ENCODE measurements at regions not wholly inside any gene's neighbourhood (a gene's known extent, or its start where the extent isn't known, plus 50 kb on each side); places are given as distances from the start of the nearest gene placed in this dataset.
A peak's percentile ranks its signal among the peaks of the same experiment; 100 is the strongest.

- TF ChIP-seq POLR2AphosphoS2 (IDR thresholded peaks at IDR 0.05; ENCODE audit: low read length) (no peak), CHAMP1 (IDR thresholded peaks at IDR 0.05) (peak; percentile 62; the same call in 1 of the 2 replicates), NR2F6 (CRISPR knock-in tag; IDR thresholded peaks at IDR 0.05) (no peak), BHLHE40 (IDR thresholded peaks at IDR 0.05; ENCODE audit: low read length) (peak; percentile 22; the same call in 1 of the 2 replicates), HMBOX1 (IDR thresholded peaks at IDR 0.05) (peak; percentile 87), NFATC3 (IDR thresholded peaks at IDR 0.05) (no peak), JUND (IDR thresholded peaks at IDR 0.05; ENCODE audit: borderline replicate concordance, low read depth, low read length) (peak; percentile 78), JUND (tag; IDR thresholded peaks at IDR 0.05; ENCODE audit: borderline replicate concordance, low read depth, low read length) (peak; percentile 65; the same call in 2 of the 3 replicates), ZNF518B (CRISPR knock-in tag; IDR thresholded peaks at IDR 0.05) (no peak), MEIS2 (IDR thresholded peaks at IDR 0.05; ENCODE audit: partially characterized antibody) (peak; percentile 88), ZBTB40 (IDR thresholded peaks at IDR 0.05) (no peak), ZBTB40 (CRISPR knock-in tag; IDR thresholded peaks at IDR 0.05) (no peak), NRF1 (conservative IDR thresholded peaks at IDR 0.05 in 1 of 2, IDR thresholded peaks at IDR 0.05 in 1 of 2) (0 out of 4 replicates have a peak, but pooled peaks of 1 of the 2 experiments have one; percentile 17)
These were observed 197.6 kb upstream of the KLF3 start (continued) for GRCh38 chr4:38466401-38466800.

Measured in K562 (cell line).